HEK293T (cell line): ENCODE measurements at regions not wholly inside any gene's neighbourhood (a gene's known extent, or its start where the extent isn't known, plus 50 kb on each side); places are given as distances from the start of the nearest gene placed in this dataset.

Experiments
- CTCF ChIA-PET: fragments of 350-600 bp; formaldehyde crosslinking; extraction: SDS; loops from one replicate; lab custom pipeline; 2021; ENCODE audit warnings: antibody characterized with exemption, inconsistent platforms; lab: Yijun Ruan, JAX
- POLR2A ChIA-PET: fragments of 350-600 bp; formaldehyde crosslinking; extraction: SDS; loops from one replicate; lab custom pipeline; 2020; ENCODE audit warnings: antibody characterized with exemption, inconsistent platforms; lab: Yijun Ruan, JAX
- DNase-seq: peaks from one replicate; pipeline ENCODE4 v3.0.0; 2012; ENCODE audit warnings: mixed read lengths; ENCODE audit errors: extremely low spot score
- ARNT ChIP-seq: fragments of 450-650 bp; IDR thresholded peaks from 2 replicates; pipeline ENCODE4 v1.6.1; 2017; ENCODE audit warnings: mild to moderate bottlenecking
- BHLHE40 ChIP-seq: fragments of 450-650 bp; IDR thresholded peaks from 2 replicates; pipeline ENCODE4 v1.6.1; 2016; ENCODE audit warnings: mild to moderate bottlenecking, moderate library complexity, borderline replicate concordance
- CTBP1 ChIP-seq: fragments of 450-650 bp; IDR thresholded peaks from 2 replicates; pipeline ENCODE4 v1.6.1; 2016; ENCODE audit warnings: borderline replicate concordance
- ELF4 ChIP-seq: fragments of 450-650 bp; IDR thresholded peaks from 2 replicates; pipeline ENCODE4 v1.6.1; 2017; ENCODE audit warnings: antibody characterized with exemption
- FOXA1 ChIP-seq: fragments of 450-650 bp; IDR thresholded peaks from 2 replicates; pipeline ENCODE4 v1.6.1; 2016; ENCODE audit warnings: mild to moderate bottlenecking
- FOXK2 ChIP-seq: fragments of 450-650 bp; IDR thresholded peaks from 2 replicates; pipeline ENCODE4 v1.6.1; 2016; ENCODE audit warnings: mild to moderate bottlenecking
- FOXM1 ChIP-seq: fragments of 450-650 bp; IDR thresholded peaks from 2 replicates; pipeline ENCODE4 v1.6.1; 2017; ENCODE audit warnings: mild to moderate bottlenecking, borderline replicate concordance
- HDGF ChIP-seq: fragments of 450-650 bp; IDR thresholded peaks from 2 replicates; pipeline ENCODE4 v1.6.1; 2017; ENCODE audit warnings: antibody characterized with exemption, borderline replicate concordance
- L3MBTL2 ChIP-seq: fragments of 450-650 bp; conservative IDR thresholded peaks from 2 replicates; pipeline ENCODE4 v1.6.1; 2016; ENCODE audit warnings: mild to moderate bottlenecking
- LEF1 ChIP-seq: fragments of 450-650 bp; IDR thresholded peaks from 2 replicates; pipeline ENCODE4 v1.6.1; 2017; ENCODE audit warnings: mild to moderate bottlenecking, borderline replicate concordance
- NFRKB ChIP-seq: fragments of 450-650 bp; IDR thresholded peaks from 2 replicates; pipeline ENCODE4 v1.6.1; 2016; ENCODE audit warnings: mild to moderate bottlenecking, moderate library complexity
- PKNOX1 ChIP-seq: fragments of 450-650 bp; IDR thresholded peaks from 2 replicates; pipeline ENCODE4 v1.6.1; 2016
- SP1 ChIP-seq: fragments of 450-650 bp; IDR thresholded peaks from 2 replicates; pipeline ENCODE4 v1.6.1; 2017
- SUZ12 ChIP-seq: fragments of 450-650 bp; IDR thresholded peaks from 2 replicates; pipeline ENCODE4 v1.6.1; 2016; ENCODE audit warnings: mild to moderate bottlenecking
- TARDBP ChIP-seq: fragments of 450-650 bp; IDR thresholded peaks from 2 replicates; pipeline ENCODE4 v1.6.1; 2016
- ZNF384 ChIP-seq: fragments of 450-650 bp; IDR thresholded peaks from 2 replicates; pipeline ENCODE4 v1.6.1; 2016

- ChIA-PET POLR2A (no interaction called here), CTCF (no interaction called here)
- no peak for TF ChIP-seq SP1
- no peak for TF ChIP-seq HDGF
- no peak for TF ChIP-seq ARNT
- no peak for TF ChIP-seq TARDBP
- no peak for TF ChIP-seq FOXK2
- no peak for TF ChIP-seq PKNOX1
- no peak for TF ChIP-seq FOXA1
- TF ChIP-seq CTBP1 = no peak
- TF ChIP-seq NFRKB = no peak
- no peak for TF ChIP-seq ELF4
- TF ChIP-seq ZNF384 = no peak
- no peak for DNase-seq
Observed at GRCh38 chr9:26685818-26686217, 206.8 kb downstream of the CAAP1 start.

GRCh38 chr9:26684029-26684428, 208.6 kb downstream of the CAAP1 start:
- POLR2A ChIA-PET = no interaction called here

GRCh38 chr9:26682796-26683496, 209.7 kb downstream of the CAAP1 start:
- ChIA-PET POLR2A (no interaction called here), CTCF (no interaction called here)
- TF ChIP-seq FOXM1 (no peak), LEF1 (no peak), ZNF384 (no peak), L3MBTL2 (no peak), FOXK2 (no peak), NFRKB (no peak), CTBP1 (no peak), ELF4 (no peak)
- DNase-seq = no peak

More at GRCh38 chr9:26684029-26684428, 208.6 kb downstream of the CAAP1 start:
- TF ChIP-seq SP1 = no peak
- TF ChIP-seq BHLHE40 = no peak
- TF ChIP-seq CTBP1 = no peak
- TF ChIP-seq FOXM1 = no peak
- TF ChIP-seq TARDBP = no peak
- TF ChIP-seq PKNOX1 = no peak
- TF ChIP-seq ARNT = no peak
- no peak for TF ChIP-seq L3MBTL2
- no peak for TF ChIP-seq NFRKB
- TF ChIP-seq LEF1 = no peak
- TF ChIP-seq ELF4 = no peak
- no peak for TF ChIP-seq FOXK2
- no peak for TF ChIP-seq ZNF384
- TF ChIP-seq FOXA1 = no peak
- no peak for TF ChIP-seq HDGF
- no peak for TF ChIP-seq SUZ12
- DNase-seq = no peak
- CTCF ChIA-PET = no interaction called here

- CTCF ChIA-PET = no interaction called here
- POLR2A ChIA-PET = no interaction called here
- TF ChIP-seq SP1 (no peak), CTBP1 (0 out of 2 replicates have a peak, but pooled peaks have one; percentile 11)
Observed at GRCh38 chr9:26682041-26682440, 210.6 kb downstream of the CAAP1 start.

GRCh38 chr9:26677965-26678706, 214.5 kb downstream of the CAAP1 start:
- no peak for DNase-seq
- POLR2A ChIA-PET = no interaction called here
- CTCF ChIA-PET = no interaction called here
- no peak for TF ChIP-seq L3MBTL2
- TF ChIP-seq FOXA1 = no peak
- no peak for TF ChIP-seq PKNOX1
- TF ChIP-seq ZNF384 = no peak
- no peak for TF ChIP-seq BHLHE40
- TF ChIP-seq FOXM1 = no peak

More at GRCh38 chr9:26682041-26682440, 210.6 kb downstream of the CAAP1 start:
- no peak for DNase-seq

GRCh38 chr9:26675035-26675434, 217.6 kb downstream of the CAAP1 start:
- CTCF ChIA-PET = no interaction called here
- TF ChIP-seq BHLHE40 = no peak
- TF ChIP-seq ARNT = no peak
- TF ChIP-seq NFRKB = no peak
- no peak for TF ChIP-seq L3MBTL2
- TF ChIP-seq CTBP1 = no peak
- no peak for TF ChIP-seq HDGF
- TF ChIP-seq FOXK2 = no peak
- TF ChIP-seq FOXM1 = no peak
- TF ChIP-seq SP1 = no peak
- TF ChIP-seq FOXA1 = no peak
- TF ChIP-seq PKNOX1 = no peak
- no peak for TF ChIP-seq ZNF384
- TF ChIP-seq SUZ12 = no peak
- no peak for TF ChIP-seq ELF4
- no peak for TF ChIP-seq LEF1
- TF ChIP-seq TARDBP = no peak
- POLR2A ChIA-PET = no interaction called here
- no peak for DNase-seq
